GM18867 (cell line): ENCODE measurements at regions not wholly inside any gene's neighbourhood (a gene's known extent, or its start where the extent isn't known, plus 50 kb on each side); places are given as distances from the start of the nearest gene placed in this dataset.

ENCODE experiments used
- ATAC-seq: cut with Tn5 transposase; IDR thresholded peaks from one replicate; pipeline ENCODE4 v1.9.1; 2021; ENCODE audit warnings: mild to moderate bottlenecking, moderate library complexity; ENCODE audit not compliant: unreplicated experiment

- ATAC-seq: no peak
These were observed 315.9 kb upstream of the UBE2E3 start for GRCh38 chr2:180664507-180664906.

- ATAC-seq: peak; percentile 49
These were observed 317.4 kb upstream of the UBE2E3 start for GRCh38 chr2:180662941-180663471.

- peak; percentile 15 for ATAC-seq
These were observed 317.9 kb upstream of the UBE2E3 start for GRCh38 chr2:180662521-180662920.

- ATAC-seq: no peak
These were observed 318.7 kb upstream of the UBE2E3 start for GRCh38 chr2:180661686-180662030.

GRCh38 chr2:180660881-180661685, 319.3 kb upstream of the UBE2E3 start:
- ATAC-seq: no peak

- ATAC-seq: no peak
These were observed 320.2 kb upstream of the UBE2E3 start for GRCh38 chr2:180660207-180660606.

GRCh38 chr2:180657054-180657453, 323.4 kb upstream of the UBE2E3 start:
- no peak for ATAC-seq

- ATAC-seq: no peak
These were observed 324.0 kb upstream of the UBE2E3 start for GRCh38 chr2:180656455-180656847.

GRCh38 chr2:180655842-180656454, 324.5 kb upstream of the UBE2E3 start:
- no peak for ATAC-seq

GRCh38 chr2:180655393-180655792, 325.0 kb upstream of the UBE2E3 start:
- ATAC-seq: no peak

- no peak for ATAC-seq
These were observed 326.9 kb upstream of the UBE2E3 start for GRCh38 chr2:180653481-180653880.

- ATAC-seq: no peak
These were observed 327.6 kb upstream of the UBE2E3 start for GRCh38 chr2:180652794-180653193.

GRCh38 chr2:180651596-180651995, 328.8 kb upstream of the UBE2E3 start:
- ATAC-seq: no peak

GRCh38 chr2:180647621-180648020, 332.8 kb upstream of the UBE2E3 start:
- no peak for ATAC-seq

- no peak for ATAC-seq
These were observed 333.2 kb upstream of the UBE2E3 start for GRCh38 chr2:180647221-180647620.

GRCh38 chr2:180646756-180647155, 333.6 kb upstream of the UBE2E3 start:
- no peak for ATAC-seq

GRCh38 chr2:180644709-180645108, 335.7 kb upstream of the UBE2E3 start:
- ATAC-seq: no peak

GRCh38 chr2:180630756-180631155, 349.6 kb upstream of the UBE2E3 start:
- no peak for ATAC-seq

- no peak for ATAC-seq
These were observed 355.2 kb upstream of the UBE2E3 start for GRCh38 chr2:180625006-180625844.

- ATAC-seq: no peak
These were observed 358.2 kb upstream of the UBE2E3 start for GRCh38 chr2:180621941-180622918.
